Activated naive CD8-positive, alpha-beta T cell treated with anti-CD3 and anti-CD28 coated beads, Interleukin-2, amount 10 ng/mL, durations not matched to agents 7 days and 5 days (primary cell): ENCODE measurements at regions not wholly inside any gene's neighbourhood (a gene's known extent, or its start where the extent isn't known, plus 50 kb on each side); places are given as distances from the start of the nearest gene placed in this dataset.

Experiments
- ATAC-seq: fragments of 150-1000 bp; cut with Tn5 transposase; one replicate; pipeline ENCODE4 v1.10.0; 2021; ENCODE audit warnings: low read depth, moderate library complexity
- POLR2A ChIA-PET: fragments of 350-600 bp; sonication (Branson Sonifier 250); formaldehyde crosslinking; loops from one replicate; lab custom pipeline; 2021; ENCODE audit warnings: antibody characterized with exemption; lab: Charles Lee
- DNase-seq: peaks from one replicate; pipeline ENCODE4 v3.0.0; 2021
- H3K27ac Mint-ChIP-seq: one replicate; pipeline ENCODE4 v1.8.0; 2022; ENCODE audit warnings: mild to moderate bottlenecking, mixed read lengths
- H3K27me3 Mint-ChIP-seq: one replicate; pipeline ENCODE4 v1.8.0; 2022; ENCODE audit warnings: mild to moderate bottlenecking, moderate library complexity, mixed read lengths
- H3K36me3 Mint-ChIP-seq: one replicate; pipeline ENCODE4 v1.8.0; 2021; ENCODE audit warnings: mild to moderate bottlenecking, mixed read lengths
- H3K4me1 Mint-ChIP-seq: one replicate; pipeline ENCODE4 v1.8.0; 2021; ENCODE audit warnings: mixed read lengths
- H3K4me3 Mint-ChIP-seq: one replicate; pipeline ENCODE4 v1.8.0; 2022; ENCODE audit warnings: mild to moderate bottlenecking, moderate library complexity, mixed read lengths
- H3K9me3 Mint-ChIP-seq: one replicate; pipeline ENCODE4 v1.8.0; 2021; ENCODE audit warnings: mixed read lengths

DNA sequence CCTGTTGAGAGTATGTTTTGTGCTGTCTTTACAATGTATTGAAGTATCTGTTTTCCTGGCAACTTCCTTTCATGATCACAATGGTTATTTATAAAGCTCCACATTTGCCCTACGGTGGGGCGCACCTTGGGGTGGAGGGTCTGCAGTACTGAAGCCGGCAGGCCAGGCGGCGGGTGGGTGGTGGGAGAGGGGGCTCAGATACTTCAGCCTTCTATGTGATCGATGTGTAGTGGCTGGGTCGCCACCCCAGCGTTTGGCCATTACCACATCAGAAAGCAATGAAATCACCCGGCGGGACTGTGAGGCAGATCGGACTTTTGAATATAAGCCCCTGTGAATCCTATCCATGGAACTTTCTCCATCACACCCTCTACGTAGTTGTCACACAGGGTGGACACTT lies 196.6 kb downstream of the FOXL1 start:
- no peaks in the 10 kb centered on the region for H3K4me1 Mint-ChIP-seq
- DNase-seq (no peak), ATAC-seq (no peak)
- no peaks in the 10 kb centered on the region for H3K36me3 Mint-ChIP-seq
- POLR2A ChIA-PET: no interaction called here
- H3K9me3 Mint-ChIP-seq: no peaks in the 10 kb centered on the region
- peaks cover 3% of the 10 kb centered on the region for H3K27me3 Mint-ChIP-seq
- H3K27ac Mint-ChIP-seq: no peak overlapping the region
- H3K4me3 Mint-ChIP-seq: no peak overlapping the region

DNA sequence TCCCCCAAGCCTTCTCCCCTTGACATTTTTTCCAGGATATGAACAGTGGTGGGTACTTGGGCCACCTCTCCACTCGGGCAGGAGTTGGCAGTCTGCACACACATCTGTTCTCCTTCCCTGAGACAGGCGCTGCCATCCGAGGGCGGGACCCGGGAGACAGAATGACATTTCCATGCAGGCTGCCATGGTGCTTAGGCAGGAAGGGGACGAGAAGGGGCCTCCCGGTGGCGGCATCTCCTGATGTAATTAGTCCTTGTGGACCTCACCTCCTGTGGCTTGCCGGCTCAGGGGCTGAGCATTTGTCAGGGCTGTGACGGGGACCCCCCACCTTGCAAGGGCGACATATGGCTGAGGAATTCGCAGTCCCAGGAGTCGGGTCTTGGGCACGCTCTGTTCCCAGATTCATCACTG lies 197.2 kb downstream of the FOXL1 start:
- no peak for ATAC-seq
- POLR2A ChIA-PET: no interaction called here
- Mint-ChIP-seq H3K4me1 (no peaks in the 10 kb centered on the region), H3K27me3 (peaks cover 3% of the 10 kb centered on the region), H3K27ac (no peak overlapping the region), H3K36me3 (no peaks in the 10 kb centered on the region), H3K9me3 (no peaks in the 10 kb centered on the region), H3K4me3 (no peak overlapping the region)
- no peak for DNase-seq

DNA sequence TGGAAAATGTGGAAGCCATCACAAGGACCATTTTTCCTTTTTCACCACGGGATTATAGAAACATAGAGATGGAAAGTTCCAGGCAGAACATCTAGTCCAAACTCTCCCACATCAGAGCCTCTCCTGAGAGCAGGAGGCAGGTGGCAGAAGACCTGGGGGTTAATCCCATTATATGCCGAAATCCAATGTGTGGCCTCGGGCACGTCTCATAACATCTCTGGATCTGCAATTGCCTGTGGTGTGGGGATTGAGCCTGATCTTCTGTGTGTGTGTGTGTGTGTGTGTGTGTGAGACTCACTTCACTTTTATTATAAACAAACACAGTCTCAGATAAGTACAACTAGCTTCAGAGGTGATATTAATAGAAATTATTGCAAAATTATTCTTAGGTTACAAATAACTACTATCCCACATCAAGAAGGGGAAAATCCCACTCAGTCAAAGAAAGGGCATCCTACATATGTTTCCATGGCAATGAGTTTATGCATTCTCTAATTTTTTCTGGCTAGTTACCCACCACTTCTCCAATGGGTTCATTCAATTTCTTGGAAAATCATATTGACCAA lies 199.1 kb downstream of the FOXL1 start:
- Mint-ChIP-seq H3K27ac (no peak overlapping the region), H3K36me3 (no peaks in the 10 kb centered on the region), H3K4me3 (no peak overlapping the region), H3K4me1 (no peaks in the 10 kb centered on the region), H3K27me3 (peaks cover 3% of the 10 kb centered on the region), H3K9me3 (no peaks in the 10 kb centered on the region)
- no peak for DNase-seq
- ATAC-seq: no peak
- POLR2A ChIA-PET: no interaction called here

DNA sequence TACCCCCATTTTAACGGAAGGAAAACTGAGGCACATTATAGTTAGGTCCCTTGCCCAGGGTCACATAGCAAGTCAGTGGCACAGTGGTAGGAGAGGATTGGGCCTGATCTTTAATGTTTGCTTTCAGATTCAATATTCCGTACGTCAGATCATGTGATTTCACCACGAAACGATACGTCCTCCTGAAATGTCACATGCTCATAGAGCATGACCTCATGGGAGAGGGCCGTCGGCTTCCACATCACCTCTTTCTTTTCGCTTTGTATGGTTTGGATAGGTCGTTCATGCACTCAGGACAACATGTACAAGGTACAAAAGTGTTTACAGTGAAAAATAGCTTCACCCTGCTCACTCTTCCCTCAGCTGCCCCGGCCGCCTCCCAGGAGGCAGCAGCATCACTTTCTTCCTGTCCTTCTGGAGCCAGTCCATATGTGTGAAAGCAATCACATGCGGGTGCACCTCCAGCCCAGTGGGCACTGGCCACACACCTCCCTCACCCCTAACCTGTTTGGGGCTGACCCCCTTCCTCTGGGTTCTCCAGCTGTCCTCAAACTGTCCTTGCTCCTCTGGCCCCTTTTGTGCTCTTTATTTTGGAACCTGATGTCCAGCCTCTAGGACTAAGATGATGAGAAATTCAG lies 199.9 kb downstream of the FOXL1 start:
- Mint-ChIP-seq H3K4me1 (no peaks in the 10 kb centered on the region), H3K36me3 (no peaks in the 10 kb centered on the region)

DNA sequence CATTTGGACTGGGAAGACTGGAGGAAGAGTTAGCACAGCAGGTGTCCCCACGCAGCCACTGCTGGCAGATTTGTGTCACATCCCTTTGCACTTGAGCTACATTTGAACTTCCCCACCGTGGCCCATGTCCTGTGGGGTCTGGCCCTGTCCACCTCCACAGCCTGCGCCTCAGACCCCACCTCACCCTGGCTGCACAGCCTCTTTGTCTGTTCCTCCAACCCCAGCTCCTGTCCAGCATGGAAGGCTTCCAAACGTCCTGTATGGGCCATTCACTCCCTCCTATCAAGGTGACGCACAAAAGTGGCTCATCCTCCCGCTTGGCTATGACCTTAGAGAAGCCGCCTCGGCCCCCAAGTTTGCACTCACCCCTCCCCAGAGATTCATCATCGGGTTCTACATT lies 200.6 kb downstream of the FOXL1 start:
- H3K27me3 Mint-ChIP-seq: peaks cover 3% of the 10 kb centered on the region
- H3K9me3 Mint-ChIP-seq: no peaks in the 10 kb centered on the region
- no peak for ATAC-seq
- no peaks in the 10 kb centered on the region for H3K4me1 Mint-ChIP-seq
- no peak for DNase-seq
- POLR2A ChIA-PET: no interaction called here
- H3K27ac Mint-ChIP-seq: no peak overlapping the region
- H3K36me3 Mint-ChIP-seq: no peaks in the 10 kb centered on the region
- no peak overlapping the region for H3K4me3 Mint-ChIP-seq

More for the DNA sequence above, 199.9 kb downstream of the FOXL1 start:
- Mint-ChIP-seq H3K4me3 (no peak overlapping the region), H3K27ac (no peak overlapping the region), H3K27me3 (peaks cover 3% of the 10 kb centered on the region), H3K9me3 (no peaks in the 10 kb centered on the region)
- no peak for DNase-seq
- POLR2A ChIA-PET: no interaction called here
- no peak for ATAC-seq

DNA sequence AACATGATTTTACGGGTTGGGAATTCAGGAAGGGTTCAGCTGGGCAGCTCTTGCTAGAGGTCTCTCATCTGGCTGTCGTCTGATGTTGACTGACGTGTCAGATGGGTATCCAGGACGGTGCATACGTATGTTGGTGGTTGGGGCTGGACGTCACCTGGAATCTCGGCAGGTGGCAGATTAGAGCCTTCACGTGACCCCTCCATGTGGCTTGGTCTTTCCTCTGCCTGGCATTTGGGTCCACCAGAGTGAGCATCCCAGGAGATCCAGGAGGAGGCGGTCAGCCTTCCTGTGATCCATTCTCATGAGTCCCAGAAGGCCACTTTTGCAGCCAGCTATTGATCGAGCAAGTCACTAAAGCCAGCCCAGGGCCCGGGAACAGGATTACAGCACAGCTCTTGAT lies 202.7 kb downstream of the FOXL1 start:
- no peak overlapping the region for H3K27ac Mint-ChIP-seq

DNA sequence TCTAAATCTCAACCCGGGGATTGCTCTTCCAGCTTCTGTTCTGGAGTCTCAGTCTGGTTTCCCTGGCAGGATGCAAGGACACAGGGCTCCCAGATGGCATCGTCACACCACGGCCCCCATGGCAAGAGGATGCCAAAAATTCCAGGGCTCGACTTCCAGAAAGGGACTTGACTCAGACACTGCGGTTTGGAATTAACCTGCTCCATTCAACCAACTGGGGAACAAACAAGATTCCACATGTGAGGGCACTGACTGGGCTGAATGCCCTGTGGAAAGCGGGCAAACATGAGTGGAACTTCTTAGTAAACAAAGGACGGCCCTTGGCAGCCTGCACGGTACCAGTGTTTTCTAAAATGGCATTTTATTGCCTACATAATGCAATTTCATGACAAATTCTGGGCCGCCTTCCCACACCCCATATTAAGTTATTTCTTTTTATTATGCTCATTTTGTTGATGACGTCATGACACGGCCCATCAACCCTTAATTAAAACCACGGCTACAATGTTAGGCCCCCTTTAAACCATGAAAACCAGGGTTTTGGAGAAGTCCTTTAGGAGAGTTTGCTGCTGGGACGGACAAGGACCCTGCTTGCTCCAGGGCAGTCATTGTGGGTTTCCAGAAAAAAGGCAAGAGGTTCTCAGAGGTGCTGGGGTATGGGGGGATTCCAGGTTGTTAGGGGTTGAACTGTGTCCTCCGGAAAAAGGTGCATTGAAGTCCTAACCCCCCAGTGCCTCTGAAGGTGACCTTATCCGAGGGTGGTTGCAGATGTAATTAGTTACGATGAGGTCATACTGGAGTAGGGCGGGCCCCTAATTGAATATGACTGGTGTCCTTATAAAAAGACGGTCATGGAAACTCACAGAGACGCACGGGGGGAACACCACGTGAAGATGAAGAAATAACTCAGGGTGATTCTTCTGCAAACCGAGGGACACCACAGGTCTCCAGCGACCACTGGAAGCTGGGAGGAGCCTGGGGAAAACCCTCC lies 205.6 kb downstream of the FOXL1 start:
- no peak overlapping the region for H3K4me3 Mint-ChIP-seq
- POLR2A ChIA-PET: no interaction called here

More for the DNA sequence above, 202.7 kb downstream of the FOXL1 start:
- ATAC-seq (no peak), DNase-seq (no peak)
- H3K4me3 Mint-ChIP-seq: no peak overlapping the region
- H3K4me1 Mint-ChIP-seq: no peaks in the 10 kb centered on the region
- POLR2A ChIA-PET: no interaction called here
- H3K36me3 Mint-ChIP-seq: no peaks in the 10 kb centered on the region
- no peaks in the 10 kb centered on the region for H3K9me3 Mint-ChIP-seq
- no peaks in the 10 kb centered on the region for H3K27me3 Mint-ChIP-seq

DNA sequence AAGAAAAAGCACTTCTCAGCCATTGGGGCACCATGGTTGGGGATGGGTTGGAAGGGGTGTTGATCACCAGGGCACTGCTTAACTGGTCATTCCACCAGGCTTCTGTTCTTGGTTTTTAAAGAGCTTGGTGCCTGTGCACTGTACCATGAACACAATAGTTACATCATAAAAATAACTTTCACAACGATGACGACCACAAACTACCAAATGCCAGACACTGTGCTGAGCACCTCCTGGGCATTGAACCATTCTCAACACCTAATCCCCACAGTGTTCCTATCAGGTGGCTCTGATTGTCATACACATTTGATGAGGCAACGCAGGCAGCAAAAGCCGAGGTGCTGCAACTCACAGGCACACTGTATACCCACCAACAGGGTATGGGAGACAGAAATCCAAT lies 208.0 kb downstream of the FOXL1 start:
- H3K9me3 Mint-ChIP-seq: no peaks in the 10 kb centered on the region
- H3K4me1 Mint-ChIP-seq: no peaks in the 10 kb centered on the region
- H3K4me3 Mint-ChIP-seq: no peak overlapping the region
- peaks cover 5% of the 10 kb centered on the region for H3K27me3 Mint-ChIP-seq
- POLR2A ChIA-PET: no interaction called here
- no peaks in the 10 kb centered on the region for H3K36me3 Mint-ChIP-seq
- ATAC-seq (no peak), DNase-seq (no peak)
- H3K27ac Mint-ChIP-seq: no peak overlapping the region

More for the DNA sequence above, 205.6 kb downstream of the FOXL1 start:
- Mint-ChIP-seq H3K27me3 (peaks cover 5% of the 10 kb centered on the region), H3K4me1 (no peaks in the 10 kb centered on the region), H3K27ac (no peak overlapping the region), H3K9me3 (no peaks in the 10 kb centered on the region), H3K36me3 (no peaks in the 10 kb centered on the region)
- ATAC-seq: no peak
- DNase-seq: no peak

DNA sequence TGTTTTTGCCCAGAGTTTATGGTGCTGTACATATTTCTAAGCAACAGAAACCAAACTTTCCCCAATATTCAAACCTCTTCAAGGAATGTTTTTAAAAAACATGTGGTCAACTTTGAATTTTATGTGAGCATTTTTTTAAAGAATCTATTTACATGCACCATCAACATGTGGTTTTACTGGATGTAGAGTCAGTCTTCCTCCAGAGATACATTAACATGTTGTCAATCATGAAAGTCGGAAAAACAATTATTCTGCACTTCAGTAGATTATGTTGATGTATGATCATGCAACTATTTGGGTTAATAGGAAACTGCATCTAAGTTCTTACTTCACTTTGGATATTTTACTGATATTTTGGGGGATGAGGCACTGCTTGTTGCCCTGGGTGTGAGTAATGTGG lies 208.6 kb downstream of the FOXL1 start:
- H3K36me3 Mint-ChIP-seq: no peaks in the 10 kb centered on the region
- no peak overlapping the region for H3K4me3 Mint-ChIP-seq
- no peak overlapping the region for H3K27ac Mint-ChIP-seq
- ATAC-seq: no peak
- DNase-seq: no peak
- H3K9me3 Mint-ChIP-seq: no peaks in the 10 kb centered on the region
- POLR2A ChIA-PET: no interaction called here
- H3K4me1 Mint-ChIP-seq: no peaks in the 10 kb centered on the region
- peaks cover 5% of the 10 kb centered on the region for H3K27me3 Mint-ChIP-seq

DNA sequence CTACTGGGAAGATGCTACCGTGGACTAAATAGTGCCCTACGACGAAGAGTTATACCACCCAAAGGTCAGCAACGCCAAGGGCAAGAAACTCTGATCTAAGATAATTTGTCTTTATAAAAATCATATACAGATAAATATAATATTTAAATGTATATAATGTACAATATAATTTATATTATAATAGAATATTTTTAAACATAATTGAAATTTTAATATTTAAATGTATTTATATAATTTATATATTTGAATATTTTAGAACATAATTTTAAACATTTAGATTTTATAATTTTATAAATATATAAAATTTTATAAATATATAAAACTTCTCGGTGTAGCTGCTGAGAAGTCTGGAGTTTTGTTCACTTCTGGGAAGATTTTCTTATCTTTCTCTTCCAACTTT lies 209.2 kb downstream of the FOXL1 start:
- Mint-ChIP-seq H3K27me3 (peaks cover 5% of the 10 kb centered on the region), H3K4me3 (no peak overlapping the region), H3K4me1 (no peaks in the 10 kb centered on the region), H3K36me3 (no peaks in the 10 kb centered on the region), H3K27ac (no peak overlapping the region), H3K9me3 (no peaks in the 10 kb centered on the region)
- DNase-seq: no peak
- no peak for ATAC-seq
- POLR2A ChIA-PET: no interaction called here

DNA sequence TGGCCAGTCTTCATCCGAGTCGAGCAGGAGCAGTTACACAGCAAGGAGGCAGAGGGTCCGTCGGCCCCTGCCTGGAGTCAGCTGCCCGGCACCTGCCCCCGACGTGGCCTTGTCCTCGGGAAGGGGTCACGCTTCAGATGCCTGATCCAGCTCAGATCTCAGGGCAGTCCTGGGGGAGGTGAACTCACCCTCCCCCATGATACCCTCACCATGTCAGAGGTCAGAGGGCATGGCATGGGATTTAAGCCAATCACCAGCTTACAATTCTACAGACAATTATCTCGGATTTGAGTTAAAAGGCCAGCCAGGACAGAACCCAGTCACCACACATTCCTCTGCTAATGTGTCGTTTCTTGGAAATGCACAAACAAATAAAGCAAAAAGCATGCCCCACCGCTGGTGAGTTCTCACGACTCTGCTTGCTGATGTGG lies 211.3 kb downstream of the FOXL1 start:
- ATAC-seq: no peak
- Mint-ChIP-seq H3K4me3 (no peak overlapping the region), H3K9me3 (no peaks in the 10 kb centered on the region), H3K27ac (no peak overlapping the region), H3K27me3 (peaks cover 5% of the 10 kb centered on the region), H3K4me1 (no peaks in the 10 kb centered on the region), H3K36me3 (no peaks in the 10 kb centered on the region)
- POLR2A ChIA-PET: no interaction called here
- DNase-seq: no peak

DNA sequence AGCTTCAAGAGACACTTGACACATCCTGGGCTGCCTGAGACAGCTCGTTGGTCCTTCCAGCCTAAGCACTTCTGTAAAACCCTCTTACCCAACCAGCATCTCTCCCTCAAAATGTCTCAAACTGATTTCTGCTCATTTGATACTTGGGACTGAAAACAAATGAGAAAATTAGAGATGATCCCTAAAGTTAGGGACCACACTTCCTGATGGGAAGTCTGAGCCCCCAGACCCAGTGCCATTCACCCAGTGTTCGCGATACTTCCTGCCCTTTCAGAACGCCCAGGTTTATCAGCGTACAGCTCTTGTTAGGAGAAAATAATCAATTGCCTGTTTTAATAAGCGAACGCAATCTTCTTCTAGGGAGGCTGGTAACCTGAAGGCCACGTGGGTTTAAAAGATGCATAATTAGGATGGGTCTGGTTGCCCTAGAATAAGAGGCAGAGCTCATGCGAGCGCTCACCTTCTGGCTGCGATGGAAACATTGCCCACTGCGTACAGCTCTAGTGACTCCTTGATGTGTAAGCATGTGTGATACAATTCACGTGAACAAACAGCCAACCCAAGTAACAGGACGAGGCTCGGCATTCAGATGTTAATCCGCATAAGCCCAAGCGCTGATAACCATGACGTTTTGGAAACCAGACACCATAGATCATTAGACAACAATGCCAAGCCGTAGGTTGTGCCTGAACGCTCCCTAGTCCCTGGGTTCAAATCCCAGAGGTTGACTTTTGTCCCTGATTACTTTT lies 213.1 kb downstream of the FOXL1 start:
- no peaks in the 10 kb centered on the region for H3K9me3 Mint-ChIP-seq
- no peaks in the 10 kb centered on the region for H3K4me1 Mint-ChIP-seq
- H3K4me3 Mint-ChIP-seq: no peak overlapping the region
- H3K27me3 Mint-ChIP-seq: peaks cover 5% of the 10 kb centered on the region
- H3K36me3 Mint-ChIP-seq: no peaks in the 10 kb centered on the region
- DNase-seq (no peak), ATAC-seq (no peak)
- POLR2A ChIA-PET: no interaction called here
- H3K27ac Mint-ChIP-seq: no peak overlapping the region

DNA sequence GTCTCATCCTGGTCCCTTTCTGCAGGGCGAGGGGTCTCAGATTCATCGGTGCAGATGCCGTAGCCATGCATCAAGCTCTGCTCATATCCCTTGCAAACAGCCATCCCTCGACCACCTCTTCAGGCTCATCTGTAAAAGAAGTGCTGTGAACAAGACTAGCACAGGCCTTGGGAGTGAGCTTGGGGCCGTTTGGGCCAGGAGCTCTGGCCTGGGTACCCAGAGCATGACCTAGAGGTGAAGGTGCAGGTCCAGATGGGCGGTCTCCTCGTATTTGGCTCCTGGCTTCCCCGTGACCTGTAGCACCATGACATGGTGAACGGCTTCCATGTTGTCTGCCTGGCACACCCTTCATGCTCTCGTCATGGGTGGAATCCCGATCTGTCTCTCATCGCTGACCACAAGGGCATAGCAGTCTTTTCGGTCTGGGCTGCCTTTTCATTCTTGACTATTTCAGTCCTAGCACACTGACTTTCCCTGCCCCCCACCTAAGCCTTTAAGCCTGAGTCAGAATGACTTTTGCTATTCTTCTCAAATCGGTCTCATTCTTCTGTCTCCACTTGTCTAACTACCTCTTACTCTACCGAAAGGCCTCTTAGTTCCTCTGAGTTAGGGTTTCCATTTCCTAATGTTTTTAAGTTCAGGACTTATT lies 216.0 kb downstream of the FOXL1 start:
- no peak for ATAC-seq
- no peaks in the 10 kb centered on the region for H3K36me3 Mint-ChIP-seq
- peaks cover 1% of the 10 kb centered on the region for H3K27me3 Mint-ChIP-seq
- H3K4me3 Mint-ChIP-seq: no peak overlapping the region
- POLR2A ChIA-PET: no interaction called here
- no peak for DNase-seq
- H3K4me1 Mint-ChIP-seq: no peaks in the 10 kb centered on the region
- no peaks in the 10 kb centered on the region for H3K9me3 Mint-ChIP-seq
- H3K27ac Mint-ChIP-seq: no peak overlapping the region
